ENCODE measurements at regions not wholly inside any gene's neighbourhood (a gene's known extent, or its start where the extent isn't known, plus 50 kb on each side); places are given as distances from the start of the nearest gene placed in this dataset.
"Not testable (repeated sequence)": the region's sequence is repeated elsewhere in the genome, so short reads cannot be mapped to it uniquely, and the experiment has no call there.

DNA sequence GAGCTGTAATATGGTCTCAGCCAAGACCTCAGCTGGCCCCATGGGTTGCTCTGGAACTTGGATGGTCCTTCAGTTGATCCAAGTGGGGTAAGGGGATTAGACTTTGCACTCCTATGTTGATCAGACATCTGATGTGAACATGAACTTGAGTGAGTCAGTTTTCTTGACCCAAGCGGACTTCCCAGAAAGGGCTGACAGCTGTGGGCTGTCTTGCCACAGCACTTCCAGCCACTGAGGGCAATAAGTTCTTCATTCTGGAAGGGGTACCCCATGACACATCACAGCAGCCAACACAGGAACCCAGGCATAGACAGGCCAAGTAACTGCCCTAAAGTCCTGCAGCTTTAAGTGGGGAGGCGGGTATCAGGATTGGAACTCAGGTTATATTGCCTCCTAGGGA, 93.9 kb upstream of the USP24 start:
- no peak for DNase-seq

DNA sequence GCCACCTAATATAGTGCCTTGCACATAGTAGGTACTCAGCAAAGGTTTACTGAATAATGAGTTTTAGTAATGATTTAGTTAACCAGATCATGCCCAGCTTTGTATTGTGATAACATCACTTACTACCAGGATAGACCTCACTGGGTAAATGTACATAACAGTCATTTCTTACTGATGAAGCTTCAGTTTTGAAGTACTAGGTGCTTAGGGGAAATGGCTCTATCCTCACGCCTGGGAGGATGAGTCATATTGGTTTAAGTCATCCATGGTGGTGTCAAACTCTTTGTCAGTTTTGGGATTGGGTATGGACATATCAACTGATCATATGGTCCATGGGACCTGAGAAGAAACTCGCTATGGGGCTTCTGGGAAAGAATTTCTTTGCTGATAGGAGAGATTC, 90.6 kb upstream of the USP24 start:
- DNase-seq: no peak

DNA sequence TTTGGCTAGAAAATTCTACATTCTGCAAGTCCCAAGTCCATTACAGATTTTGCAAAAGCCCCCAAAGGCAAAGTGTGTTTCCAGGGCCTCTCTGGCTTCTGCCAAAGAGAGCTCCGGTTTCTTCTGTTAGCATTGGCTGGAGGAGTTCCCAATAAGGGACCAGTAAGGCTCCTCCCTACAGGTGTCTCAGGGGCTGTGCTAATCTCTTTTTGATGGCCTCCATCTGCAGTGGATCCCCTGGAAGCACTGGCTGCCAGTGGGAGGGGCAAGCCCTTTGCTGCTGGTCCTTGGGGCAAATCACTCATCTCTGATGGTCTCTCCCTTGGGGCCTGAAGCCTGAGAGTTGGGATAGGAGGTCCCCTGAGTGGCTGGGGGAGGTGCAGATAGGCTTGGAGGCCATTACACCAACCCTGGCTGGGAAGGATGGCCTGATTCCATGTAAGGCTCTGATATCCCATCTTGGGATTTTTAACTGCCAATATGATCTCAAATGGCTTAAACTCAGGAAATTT, 89.1 kb upstream of the USP24 start:
- peak; percentile 84 for DNase-seq

GRCh38 chr1:55302972-55303371, 87.8 kb upstream of the USP24 start:
- no peak for DNase-seq

- DNase-seq: no peak
Measured at GRCh38 chr1:55301912-55302311, 86.7 kb upstream of the USP24 start.

DNA sequence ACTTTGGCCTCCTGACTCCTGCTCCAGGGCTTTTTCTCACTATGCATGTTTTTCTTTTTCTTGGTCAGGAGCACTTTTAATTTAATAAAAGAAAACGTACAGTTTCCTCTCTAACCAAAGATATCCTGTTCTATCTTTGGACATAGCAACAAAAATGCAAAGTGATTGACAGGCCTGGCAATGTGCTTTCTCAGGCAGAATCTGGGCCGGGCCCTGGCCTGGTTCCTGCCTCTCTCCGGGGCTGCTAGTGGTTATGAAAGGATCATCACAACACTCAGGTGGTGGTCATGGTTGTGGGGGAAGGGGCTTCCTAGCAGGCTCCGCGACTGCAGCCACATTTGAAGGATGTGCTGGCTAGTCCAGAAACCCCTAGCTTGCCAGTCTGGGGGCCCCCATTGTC, 85.8 kb upstream of the USP24 start:
- no peak for DNase-seq

GRCh38 chr1:55298167-55298894, 83.2 kb upstream of the USP24 start:
- no peak for DNase-seq

GRCh38 chr1:55296247-55296646, 81.1 kb upstream of the USP24 start:
- not testable (repeated sequence) for DNase-seq

GRCh38 chr1:55289614-55290013, 74.5 kb upstream of the USP24 start:
- no peak for DNase-seq

DNA sequence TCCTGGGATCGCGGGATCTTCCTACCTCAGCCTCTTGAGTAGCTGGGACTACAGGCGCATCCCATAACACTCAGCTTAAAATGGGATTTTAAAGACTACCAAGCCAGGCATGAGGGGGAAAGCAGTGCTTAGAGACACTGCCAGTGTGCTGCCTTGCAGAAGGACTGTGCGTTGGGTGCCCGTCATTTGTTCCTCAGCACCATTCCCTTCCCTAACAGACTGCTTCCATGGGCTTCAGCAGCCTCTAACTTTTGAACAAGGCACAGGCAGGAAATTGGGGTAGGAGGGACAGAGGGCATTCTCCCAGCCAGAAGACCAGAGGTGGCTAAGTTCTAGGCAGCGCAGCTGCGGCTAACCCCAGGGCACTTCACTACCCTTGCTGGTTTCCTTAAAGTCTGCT, 73.9 kb upstream of the USP24 start:
- DNase-seq: no peak

DNA sequence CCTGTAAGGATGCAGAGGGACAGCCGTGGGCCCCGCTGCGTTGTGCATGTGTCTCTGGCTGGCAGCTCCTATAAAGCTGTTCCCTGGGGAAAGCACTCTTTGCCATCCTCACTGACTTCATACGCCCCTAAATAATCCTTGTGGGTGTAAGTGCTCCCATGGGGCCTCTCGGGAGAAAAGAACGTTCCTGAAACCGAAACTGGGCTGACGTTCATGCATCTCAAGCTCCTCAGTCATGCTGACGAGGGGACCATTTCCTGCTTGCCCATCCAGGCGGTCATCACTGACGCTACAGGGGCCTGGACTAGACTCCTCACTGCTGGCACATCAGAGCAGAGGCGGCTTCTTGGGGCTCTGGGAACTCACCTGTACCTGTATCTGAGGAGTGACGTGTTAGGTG, 73.1 kb upstream of the USP24 start:
- DNase-seq: no peak

- DNase-seq: no peak
Measured at GRCh38 chr1:55287723-55288122, 72.6 kb upstream of the USP24 start.

- no peak for DNase-seq
Measured at GRCh38 chr1:55286856-55287602, 71.9 kb upstream of the USP24 start.

- no peak for DNase-seq
Measured at GRCh38 chr1:55285834-55286233, 70.7 kb upstream of the USP24 start.

- DNase-seq: no peak
Measured at GRCh38 chr1:55284856-55285255, 69.7 kb upstream of the USP24 start.

GRCh38 chr1:55282058-55282457, 66.9 kb upstream of the USP24 start:
- DNase-seq: no peak

DNA sequence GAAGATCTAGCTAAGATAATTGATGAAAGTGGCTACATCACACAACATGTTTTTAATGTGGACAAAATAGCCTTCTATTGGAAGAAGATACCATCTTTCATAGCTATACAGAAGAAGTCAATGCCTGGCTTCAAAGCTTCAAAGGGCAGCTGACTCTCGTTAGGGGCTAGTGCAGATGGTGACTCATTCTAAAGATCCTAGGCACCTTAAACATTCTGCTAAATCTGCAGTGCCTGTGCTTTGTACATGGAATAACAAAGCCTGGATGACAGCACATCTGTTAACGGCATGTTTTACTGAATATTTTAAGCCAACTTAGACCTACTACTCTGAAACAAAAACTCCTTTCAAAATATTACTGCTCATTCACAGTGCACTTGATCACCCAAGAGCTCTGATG, 65.6 kb upstream of the USP24 start:
- no peak for DNase-seq

DNA sequence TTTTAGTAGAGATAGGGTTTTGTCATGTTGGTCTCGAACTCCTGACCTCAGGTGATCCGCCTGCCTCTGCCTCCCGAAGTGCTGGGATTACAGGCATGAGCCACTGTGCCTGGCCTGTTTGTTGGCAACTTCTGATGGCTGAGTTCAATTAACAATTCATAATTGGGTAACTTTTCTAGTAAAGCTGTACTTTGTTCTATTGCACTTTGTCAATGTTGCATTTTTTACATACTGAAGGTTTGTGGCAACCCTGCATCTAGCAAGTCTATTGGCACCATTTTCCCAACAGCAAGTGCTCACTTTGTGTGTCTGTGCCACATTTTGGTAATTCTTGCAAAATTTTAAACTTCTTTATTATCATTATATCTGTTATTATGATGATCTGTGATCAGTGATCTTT, 64.5 kb upstream of the USP24 start:
- no peak for DNase-seq

- DNase-seq: no peak
Measured at GRCh38 chr1:55278378-55278777, 63.2 kb upstream of the USP24 start.

- peak; percentile 82 for DNase-seq
Measured at GRCh38 chr1:55277377-55278130, 62.4 kb upstream of the USP24 start.

DNA sequence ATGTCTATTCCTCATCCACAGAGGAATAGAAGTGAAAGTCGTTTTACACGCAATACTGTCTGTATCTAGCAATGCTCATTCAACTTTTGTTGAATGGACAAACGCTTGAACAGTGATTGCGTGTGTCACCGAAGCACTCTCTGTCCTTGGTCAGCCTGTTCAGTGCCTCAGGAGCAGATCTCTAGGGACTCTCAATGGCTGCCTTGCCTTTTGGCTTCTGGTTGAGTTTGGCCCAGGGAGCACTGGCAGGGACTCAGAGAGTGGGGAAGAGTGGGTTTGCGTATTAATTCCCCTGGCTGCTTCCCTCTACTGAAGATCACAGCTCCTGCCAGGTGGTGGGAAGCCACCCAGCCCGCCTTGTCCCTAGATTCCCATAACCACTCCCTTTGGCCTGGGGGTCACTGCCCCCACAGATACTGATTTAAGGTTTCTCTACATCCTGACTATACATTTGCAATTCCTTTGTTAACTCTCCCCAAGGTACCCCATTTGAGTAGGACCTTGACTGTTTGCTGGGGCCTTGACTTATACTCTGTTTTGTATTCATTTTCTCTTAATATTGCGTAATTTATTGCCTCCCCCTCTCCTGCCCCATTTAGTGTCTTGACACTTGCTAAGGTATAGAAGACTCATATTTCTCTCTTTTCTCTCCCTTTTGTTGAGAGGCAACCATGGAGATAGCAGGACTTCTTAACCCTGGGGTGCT, 61.7 kb upstream of the USP24 start:
- DNase-seq: no peak

- DNase-seq: no peak
Measured at GRCh38 chr1:55275941-55276341, 60.8 kb upstream of the USP24 start.

DNA sequence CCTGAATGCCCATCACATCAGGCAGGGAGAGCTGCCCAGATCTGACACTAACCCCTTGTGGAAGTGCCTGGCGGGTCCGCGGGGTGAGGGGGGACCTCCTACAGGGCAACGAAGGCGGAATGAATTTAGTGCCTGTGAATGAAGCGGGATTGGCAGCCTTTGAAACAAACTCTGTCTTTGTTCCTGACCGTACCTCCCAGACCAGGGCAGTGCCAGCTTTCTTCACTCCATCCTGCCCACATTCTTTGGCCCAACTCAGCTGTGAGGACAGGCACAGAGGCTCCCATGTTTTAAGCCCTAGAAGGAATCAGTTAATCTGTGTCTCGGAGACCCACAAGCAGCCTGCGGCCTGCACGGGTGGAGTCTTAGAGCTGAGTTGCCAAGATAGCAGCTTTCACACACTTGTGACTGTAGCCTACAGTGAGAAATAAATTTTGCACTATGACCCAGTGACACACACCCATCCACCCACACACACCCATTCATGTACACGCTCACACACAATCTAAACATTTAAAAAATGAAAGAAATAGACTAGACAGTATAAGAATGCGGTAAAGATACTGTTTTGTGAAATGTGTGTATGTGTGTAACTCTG, 60.1 kb upstream of the USP24 start:
- no peak for DNase-seq
